ENCODE measurements at regions not wholly inside any gene's neighbourhood (a gene's known extent, or its start where the extent isn't known, plus 50 kb on each side); places are given as distances from the start of the nearest gene placed in this dataset.

DNA sequence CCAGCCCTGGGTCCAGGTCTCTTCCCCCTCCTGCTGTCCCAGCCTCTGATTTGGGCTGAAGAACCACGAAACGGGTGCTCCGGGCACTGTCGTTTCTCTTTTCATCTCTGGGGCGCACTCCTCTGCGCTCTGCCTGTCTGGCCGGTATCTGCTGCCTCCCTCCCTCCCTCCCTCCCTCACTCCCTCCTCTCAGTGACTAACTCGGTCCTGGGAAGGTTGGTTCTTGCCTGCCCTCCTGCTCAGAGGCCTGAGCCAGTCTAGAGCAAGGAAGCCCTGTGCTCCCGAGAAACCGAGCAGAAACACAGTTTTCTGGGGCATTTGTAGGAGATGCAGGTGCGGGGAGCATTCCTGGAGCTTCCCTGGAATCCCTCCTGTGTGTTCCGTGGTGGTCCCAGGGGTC lies 1235.2 kb downstream of the BRD1 start:
- Histone ChIP-seq H3K4ac (ENCODE audit: low read depth, low read length) (no peak overlapping the region), H4K5ac (ENCODE audit: low read depth, low read length) (no peak overlapping the region), H3K9me1 (ENCODE audit: insufficient read depth, low read length) (no peaks in the 10 kb centered on the region), H2BK20ac (ENCODE audit: low read depth, low read length) (no peak overlapping the region), H2AFZ (replicated peaks; ENCODE audit: low read length, poor library complexity) (no peak overlapping the region), H4K20me1 (ENCODE audit: insufficient read depth, low read length) (no peaks in the 10 kb centered on the region), H4K8ac (ENCODE audit: low read depth in 2 of 2, low read length in 2 of 2) (no peak overlapping the region), H2BK5ac (ENCODE audit: low read depth, low read length, poor library complexity, severe bottlenecking) (no peak overlapping the region), H3K18ac (ENCODE audit: low read depth, low read length) (no peak overlapping the region), H3K79me1 (ENCODE audit: low read depth in 1 of 2, low read length in 2 of 2) (no peaks in the 10 kb centered on the region), H3K4me1 (ENCODE audit: control insufficient read depth, insufficient read depth, low read length) (no peaks in the 10 kb centered on the region), H3K27ac (ENCODE audit: insufficient read depth, low read length) (no peak overlapping the region), H2BK120ac (ENCODE audit: low read depth, low read length) (no peak overlapping the region), H3K4me2 (ENCODE audit: low read depth, low read length) (no peak overlapping the region), H2BK15ac (ENCODE audit: low read depth, low read length) (no peak overlapping the region), H3K56ac (ENCODE audit: extremely low read depth, insufficient read depth, low read length) (no peak overlapping the region), H3K9ac (ENCODE audit: low read depth, low read length) (no peak overlapping the region), H3K36me3 (ENCODE audit: control insufficient read depth, insufficient read depth, low read length) (no peaks in the 10 kb centered on the region), H3K27me3 (ENCODE audit: control insufficient read depth, insufficient read depth, low read length) (no peaks in the 10 kb centered on the region), H2AK5ac (ENCODE audit: low read depth, low read length) (no peak overlapping the region), H3K4me3 (ENCODE audit: insufficient read depth, low read depth, low read length) (no peak overlapping the region), H3K23ac (ENCODE audit: low read depth, low read length) (no peak overlapping the region), H3K14ac (replicated peaks; ENCODE audit: low read depth, low read length) (no peak overlapping the region), H4K91ac (ENCODE audit: insufficient read depth, low read depth, low read length) (no peak overlapping the region), H2AK9ac (replicated peaks; ENCODE audit: low read depth, low read length, poor library complexity) (no peak overlapping the region), H3K9me3 (ENCODE audit: control insufficient read depth, insufficient read depth, low read length) (peaks cover 61% of the 10 kb centered on the region)
- ChIA-PET CTCF (no interaction called here), POLR2A (ENCODE audit: unreplicated experiment) (no interaction called here)
- ATAC-seq (ENCODE audit: low read depth) (no peak), DNase-seq (no peak)
- intact Hi-C loops (cut with micrococcal nuclease) (no loop called here), in situ Hi-C loops (cut with MboI; ENCODE audit: low sequenced_read_pairs) (no loop called here), dilution Hi-C loops (cut with HindIII; ENCODE audit: low sequenced_read_pairs, unreplicated experiment) (no loop called here)
- no peak for TF ChIP-seq CHD1 (IDR thresholded peaks at IDR 0.05; ENCODE audit: low read depth, low read length)
- TF ChIP-seq POLR2A (IDR thresholded peaks at IDR 0.05; ENCODE audit: low read depth, low read length): no peak
- TF ChIP-seq, protein P1, sequence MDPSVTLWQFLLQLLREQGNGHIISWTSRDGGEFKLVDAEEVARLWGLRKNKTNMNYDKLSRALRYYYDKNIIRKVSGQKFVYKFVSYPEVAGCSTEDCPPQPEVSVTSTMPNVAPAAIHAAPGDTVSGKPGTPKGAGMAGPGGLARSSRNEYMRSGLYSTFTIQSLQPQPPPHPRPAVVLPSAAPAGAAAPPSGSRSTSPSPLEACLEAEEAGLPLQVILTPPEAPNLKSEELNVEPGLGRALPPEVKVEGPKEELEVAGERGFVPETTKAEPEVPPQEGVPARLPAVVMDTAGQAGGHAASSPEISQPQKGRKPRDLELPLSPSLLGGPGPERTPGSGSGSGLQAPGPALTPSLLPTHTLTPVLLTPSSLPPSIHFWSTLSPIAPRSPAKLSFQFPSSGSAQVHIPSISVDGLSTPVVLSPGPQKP (IDR thresholded peaks at IDR 0.05; ENCODE audit: borderline replicate concordance, low read depth, low read length): no peak
- TF ChIP-seq, protein P2, sequence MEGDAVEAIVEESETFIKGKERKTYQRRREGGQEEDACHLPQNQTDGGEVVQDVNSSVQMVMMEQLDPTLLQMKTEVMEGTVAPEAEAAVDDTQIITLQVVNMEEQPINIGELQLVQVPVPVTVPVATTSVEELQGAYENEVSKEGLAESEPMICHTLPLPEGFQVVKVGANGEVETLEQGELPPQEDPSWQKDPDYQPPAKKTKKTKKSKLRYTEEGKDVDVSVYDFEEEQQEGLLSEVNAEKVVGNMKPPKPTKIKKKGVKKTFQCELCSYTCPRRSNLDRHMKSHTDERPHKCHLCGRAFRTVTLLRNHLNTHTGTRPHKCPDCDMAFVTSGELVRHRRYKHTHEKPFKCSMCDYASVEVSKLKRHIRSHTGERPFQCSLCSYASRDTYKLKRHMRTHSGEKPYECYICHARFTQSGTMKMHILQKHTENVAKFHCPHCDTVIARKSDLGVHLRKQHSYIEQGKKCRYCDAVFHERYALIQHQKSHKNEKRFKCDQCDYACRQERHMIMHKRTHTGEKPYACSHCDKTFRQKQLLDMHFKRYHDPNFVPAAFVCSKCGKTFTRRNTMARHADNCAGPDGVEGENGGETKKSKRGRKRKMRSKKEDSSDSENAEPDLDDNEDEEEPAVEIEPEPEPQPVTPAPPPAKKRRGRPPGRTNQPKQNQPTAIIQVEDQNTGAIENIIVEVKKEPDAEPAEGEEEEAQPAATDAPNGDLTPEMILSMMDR (conservative IDR thresholded peaks at IDR 0.05; ENCODE audit: low read depth, low read length): no peak
- TF ChIP-seq RCOR1 (IDR thresholded peaks at IDR 0.05; ENCODE audit: insufficient replicate concordance, low read length): no peak
- TF ChIP-seq RAD21 (IDR thresholded peaks at IDR 0.05; ENCODE audit: low read length): no peak
- WGBS, 2 experiments (ENCODE audit: extremely low coverage in 2 of 2, insufficient read length in 1 of 2): 77% methylated on average over 6 of the region's 12 CpGs; no CpG with 5 or more reads in 1 of the 2 experiments
- BruUV-seq (replicated peaks): no TSS peak

All from IMR-90 (cell line).